HG03521 (cell line): ENCODE measurements at regions not wholly inside any gene's neighbourhood (a gene's known extent, or its start where the extent isn't known, plus 50 kb on each side); places are given as distances from the start of the nearest gene placed in this dataset.
A peak's percentile ranks its signal among the peaks of the same experiment; 100 is the strongest.
"Not testable (repeated sequence)": the region's sequence is repeated elsewhere in the genome, so short reads cannot be mapped to it uniquely, and the experiment has no call there.

Experiments
- ATAC-seq: cut with Tn5 transposase; IDR thresholded peaks from one replicate; pipeline ENCODE4 v1.9.1; 2021; ENCODE audit warnings: mild to moderate bottlenecking, moderate library complexity; ENCODE audit not compliant: unreplicated experiment

- peak; percentile 64 for ATAC-seq
Measured at GRCh38 chr12:84502907-84503787, 409.5 kb downstream of the SLC6A15 start.

GRCh38 chr12:84502180-84502860, 410.3 kb downstream of the SLC6A15 start:
- no peak for ATAC-seq

GRCh38 chr12:84497819-84498218, 414.8 kb downstream of the SLC6A15 start:
- no peak for ATAC-seq

GRCh38 chr12:84495711-84496110, 416.9 kb downstream of the SLC6A15 start:
- no peak for ATAC-seq

GRCh38 chr12:84492351-84492883, 420.2 kb downstream of the SLC6A15 start:
- ATAC-seq = no peak

- no peak for ATAC-seq
Measured at GRCh38 chr12:84484798-84485197, 427.8 kb downstream of the SLC6A15 start.

- ATAC-seq = no peak
Measured at GRCh38 chr12:84480803-84481202, 431.8 kb downstream of the SLC6A15 start.

- ATAC-seq = no peak
Measured at GRCh38 chr12:84470361-84470760, 442.2 kb downstream of the SLC6A15 start.

- no peak for ATAC-seq
Measured at GRCh38 chr12:84464616-84465015, 448.0 kb downstream of the SLC6A15 start.

GRCh38 chr12:84463741-84464495, 448.7 kb downstream of the SLC6A15 start:
- ATAC-seq = no peak

- ATAC-seq = no peak
Measured at GRCh38 chr12:84455598-84455997, 457.0 kb downstream of the SLC6A15 start.

GRCh38 chr12:84446478-84446877, 466.1 kb downstream of the SLC6A15 start:
- not testable (repeated sequence) for ATAC-seq

GRCh38 chr12:84436134-84436533, 476.5 kb downstream of the SLC6A15 start:
- ATAC-seq = no peak

GRCh38 chr12:84435682-84436081, 476.9 kb downstream of the SLC6A15 start:
- no peak for ATAC-seq

GRCh38 chr12:84422340-84422739, 490.3 kb downstream of the SLC6A15 start:
- no peak for ATAC-seq

- no peak for ATAC-seq
Measured at GRCh38 chr12:84421103-84421502, 491.5 kb downstream of the SLC6A15 start.

GRCh38 chr12:84416626-84417025, 496.0 kb downstream of the SLC6A15 start:
- no peak for ATAC-seq

- ATAC-seq = no peak
Measured at GRCh38 chr12:84415946-84416345, 496.7 kb downstream of the SLC6A15 start.

GRCh38 chr12:84413656-84414055, 498.9 kb downstream of the SLC6A15 start:
- no peak for ATAC-seq

- no peak for ATAC-seq
Measured at GRCh38 chr12:84412226-84412625, 500.4 kb downstream of the SLC6A15 start.

GRCh38 chr12:84411031-84411430, 501.6 kb downstream of the SLC6A15 start:
- no peak for ATAC-seq
